Neural cell (in vitro differentiated cells): ENCODE measurements at regions not wholly inside any gene's neighbourhood (a gene's known extent, or its start where the extent isn't known, plus 50 kb on each side); places are given as distances from the start of the nearest gene placed in this dataset.

Source experiments
- EP300 ChIP-seq: fragments of 450-650 bp; conservative IDR thresholded peaks from 2 replicates; pipeline ENCODE4 v1.6.1; 2014; ENCODE audit warnings: antibody characterized with exemption, mild to moderate bottlenecking, moderate library complexity; ENCODE audit not compliant: poor library complexity, severe bottlenecking
- EZH2 ChIP-seq: fragments of 200-600, 300-800 bp; shearing (Covaris generic), sonication (generic); IDR thresholded peaks from 2 replicates; pipeline ENCODE4 v1.6.1; 2014; ENCODE audit warnings: antibody characterized with exemption, low read length, borderline replicate concordance, mild to moderate bottlenecking; ENCODE audit not compliant: insufficient read depth, poor library complexity, severe bottlenecking
- MXI1 ChIP-seq: fragments of 450-650 bp; conservative IDR thresholded peaks from 2 replicates; pipeline ENCODE4 v1.6.1; 2014; ENCODE audit warnings: antibody characterized with exemption, mild to moderate bottlenecking; ENCODE audit not compliant: poor library complexity, severe bottlenecking
- POLR2AphosphoS5 ChIP-seq: IDR thresholded peaks from 2 replicates; pipeline ENCODE4 v1.6.1; 2012
- RAD21 ChIP-seq: fragments of 450-650 bp; conservative IDR thresholded peaks from 2 replicates; pipeline ENCODE4 v1.6.1; 2014; ENCODE audit warnings: antibody characterized with exemption, mild to moderate bottlenecking, moderate library complexity
- TAF1 ChIP-seq: IDR thresholded peaks from 2 replicates; pipeline ENCODE4 v1.6.1; 2012; ENCODE audit warnings: low read depth
- TF ChIP-seq, protein P1 (sequence below): fragments of 450-650 bp; IDR thresholded peaks from 2 replicates; pipeline ENCODE4 v1.5.1; 2014; ENCODE audit warnings: antibody characterized with exemption, mild to moderate bottlenecking, moderate library complexity; ENCODE audit not compliant: poor library complexity, severe bottlenecking
- TF ChIP-seq, protein P2 (sequence below): IDR thresholded peaks from 2 replicates; pipeline ENCODE4 v1.6.1; 2012; ENCODE audit warnings: borderline replicate concordance

DNA sequence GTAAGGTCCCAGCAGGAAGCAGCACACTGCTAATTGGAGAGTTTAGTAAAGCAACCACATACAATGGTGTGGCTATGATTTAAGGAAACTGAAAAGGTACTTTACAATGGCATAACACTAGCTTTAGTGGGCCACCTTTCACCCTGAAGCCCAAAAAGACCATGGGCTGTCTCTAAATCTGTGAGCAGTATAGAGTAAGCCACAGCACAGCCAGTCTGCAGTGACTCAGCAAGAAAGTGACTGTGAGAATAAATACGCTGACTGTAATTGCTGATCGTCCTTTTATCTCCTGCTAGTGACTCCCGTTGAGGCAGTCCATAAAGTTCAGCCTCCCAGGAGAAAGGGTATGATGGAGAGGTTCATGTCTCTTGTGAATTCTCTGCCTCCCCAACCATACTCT, 679.8 kb upstream of the KIF2B start:
- TF ChIP-seq RAD21, result no peak
- TF ChIP-seq, protein P1, sequence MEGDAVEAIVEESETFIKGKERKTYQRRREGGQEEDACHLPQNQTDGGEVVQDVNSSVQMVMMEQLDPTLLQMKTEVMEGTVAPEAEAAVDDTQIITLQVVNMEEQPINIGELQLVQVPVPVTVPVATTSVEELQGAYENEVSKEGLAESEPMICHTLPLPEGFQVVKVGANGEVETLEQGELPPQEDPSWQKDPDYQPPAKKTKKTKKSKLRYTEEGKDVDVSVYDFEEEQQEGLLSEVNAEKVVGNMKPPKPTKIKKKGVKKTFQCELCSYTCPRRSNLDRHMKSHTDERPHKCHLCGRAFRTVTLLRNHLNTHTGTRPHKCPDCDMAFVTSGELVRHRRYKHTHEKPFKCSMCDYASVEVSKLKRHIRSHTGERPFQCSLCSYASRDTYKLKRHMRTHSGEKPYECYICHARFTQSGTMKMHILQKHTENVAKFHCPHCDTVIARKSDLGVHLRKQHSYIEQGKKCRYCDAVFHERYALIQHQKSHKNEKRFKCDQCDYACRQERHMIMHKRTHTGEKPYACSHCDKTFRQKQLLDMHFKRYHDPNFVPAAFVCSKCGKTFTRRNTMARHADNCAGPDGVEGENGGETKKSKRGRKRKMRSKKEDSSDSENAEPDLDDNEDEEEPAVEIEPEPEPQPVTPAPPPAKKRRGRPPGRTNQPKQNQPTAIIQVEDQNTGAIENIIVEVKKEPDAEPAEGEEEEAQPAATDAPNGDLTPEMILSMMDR, result no peak
- TF ChIP-seq EP300, result no peak
- no peak for TF ChIP-seq TAF1
- TF ChIP-seq POLR2AphosphoS5, result no peak
- TF ChIP-seq EZH2, result no peak
- TF ChIP-seq, protein P2, sequence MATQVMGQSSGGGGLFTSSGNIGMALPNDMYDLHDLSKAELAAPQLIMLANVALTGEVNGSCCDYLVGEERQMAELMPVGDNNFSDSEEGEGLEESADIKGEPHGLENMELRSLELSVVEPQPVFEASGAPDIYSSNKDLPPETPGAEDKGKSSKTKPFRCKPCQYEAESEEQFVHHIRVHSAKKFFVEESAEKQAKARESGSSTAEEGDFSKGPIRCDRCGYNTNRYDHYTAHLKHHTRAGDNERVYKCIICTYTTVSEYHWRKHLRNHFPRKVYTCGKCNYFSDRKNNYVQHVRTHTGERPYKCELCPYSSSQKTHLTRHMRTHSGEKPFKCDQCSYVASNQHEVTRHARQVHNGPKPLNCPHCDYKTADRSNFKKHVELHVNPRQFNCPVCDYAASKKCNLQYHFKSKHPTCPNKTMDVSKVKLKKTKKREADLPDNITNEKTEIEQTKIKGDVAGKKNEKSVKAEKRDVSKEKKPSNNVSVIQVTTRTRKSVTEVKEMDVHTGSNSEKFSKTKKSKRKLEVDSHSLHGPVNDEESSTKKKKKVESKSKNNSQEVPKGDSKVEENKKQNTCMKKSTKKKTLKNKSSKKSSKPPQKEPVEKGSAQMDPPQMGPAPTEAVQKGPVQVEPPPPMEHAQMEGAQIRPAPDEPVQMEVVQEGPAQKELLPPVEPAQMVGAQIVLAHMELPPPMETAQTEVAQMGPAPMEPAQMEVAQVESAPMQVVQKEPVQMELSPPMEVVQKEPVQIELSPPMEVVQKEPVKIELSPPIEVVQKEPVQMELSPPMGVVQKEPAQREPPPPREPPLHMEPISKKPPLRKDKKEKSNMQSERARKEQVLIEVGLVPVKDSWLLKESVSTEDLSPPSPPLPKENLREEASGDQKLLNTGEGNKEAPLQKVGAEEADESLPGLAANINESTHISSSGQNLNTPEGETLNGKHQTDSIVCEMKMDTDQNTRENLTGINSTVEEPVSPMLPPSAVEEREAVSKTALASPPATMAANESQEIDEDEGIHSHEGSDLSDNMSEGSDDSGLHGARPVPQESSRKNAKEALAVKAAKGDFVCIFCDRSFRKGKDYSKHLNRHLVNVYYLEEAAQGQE, result no peak
- TF ChIP-seq MXI1, result no peak
